LNCaP clone FGC (cell line): ENCODE measurements at regions not wholly inside any gene's neighbourhood (a gene's known extent, or its start where the extent isn't known, plus 50 kb on each side); places are given as distances from the start of the nearest gene placed in this dataset.
"Not testable (repeated sequence)": the region's sequence is repeated elsewhere in the genome, so short reads cannot be mapped to it uniquely, and the experiment has no call there.

Experiments
- DNase-seq: peaks from one replicate; pipeline ENCODE4 v3.0.0-alpha.2; 2011; ENCODE audit warnings: low read depth
- H3K4me3 ChIP-seq: 2 replicates; pipeline ENCODE4 v1.5.1; 2011; ENCODE audit warnings: mild to moderate bottlenecking, low read depth, low read length, control low read depth
- TF ChIP-seq, protein P1 (sequence below): IDR thresholded peaks from 2 replicates; pipeline ENCODE4 v1.5.1; 2012; ENCODE audit warnings: mild to moderate bottlenecking; ENCODE audit not compliant: control insufficient read depth, insufficient read depth; ENCODE audit errors: extremely low read depth

DNA sequence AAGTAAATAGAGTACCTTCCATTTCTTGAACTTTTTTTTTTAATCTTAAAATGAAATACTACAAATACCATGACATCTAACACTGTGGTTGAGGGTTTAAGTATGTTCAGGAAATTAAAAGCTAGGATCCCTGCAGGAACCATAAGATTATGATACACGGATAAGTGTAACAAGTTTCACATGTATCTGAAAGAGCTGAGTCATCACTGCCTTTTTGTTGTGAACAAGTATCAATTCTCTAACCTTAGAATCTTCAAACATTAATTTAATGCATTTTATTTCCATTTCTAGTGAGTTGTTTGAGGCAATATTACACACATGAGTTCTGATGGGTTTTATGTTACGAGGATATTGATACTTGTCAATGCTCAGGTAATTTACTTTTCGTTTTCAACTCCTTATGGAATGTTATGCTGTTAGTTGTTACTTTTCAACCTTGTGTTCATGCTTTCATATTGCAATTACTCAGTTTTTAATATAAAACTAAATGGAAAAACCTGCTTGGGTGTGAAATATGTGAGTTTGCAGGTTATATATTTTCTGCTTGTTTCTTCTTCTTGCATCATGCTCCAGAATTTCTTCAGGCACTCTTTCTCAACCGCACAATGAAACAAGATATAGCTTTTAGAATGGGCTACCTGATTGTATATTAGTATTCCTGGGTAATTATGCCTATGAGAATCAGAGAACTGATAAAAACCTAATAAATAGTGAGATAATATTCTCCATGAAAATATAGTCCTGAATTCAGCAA lies 361.3 kb upstream of the MTNR1B start:
- H3K4me3 ChIP-seq = no peak overlapping the region
- no peak for DNase-seq
- TF ChIP-seq, protein P1, sequence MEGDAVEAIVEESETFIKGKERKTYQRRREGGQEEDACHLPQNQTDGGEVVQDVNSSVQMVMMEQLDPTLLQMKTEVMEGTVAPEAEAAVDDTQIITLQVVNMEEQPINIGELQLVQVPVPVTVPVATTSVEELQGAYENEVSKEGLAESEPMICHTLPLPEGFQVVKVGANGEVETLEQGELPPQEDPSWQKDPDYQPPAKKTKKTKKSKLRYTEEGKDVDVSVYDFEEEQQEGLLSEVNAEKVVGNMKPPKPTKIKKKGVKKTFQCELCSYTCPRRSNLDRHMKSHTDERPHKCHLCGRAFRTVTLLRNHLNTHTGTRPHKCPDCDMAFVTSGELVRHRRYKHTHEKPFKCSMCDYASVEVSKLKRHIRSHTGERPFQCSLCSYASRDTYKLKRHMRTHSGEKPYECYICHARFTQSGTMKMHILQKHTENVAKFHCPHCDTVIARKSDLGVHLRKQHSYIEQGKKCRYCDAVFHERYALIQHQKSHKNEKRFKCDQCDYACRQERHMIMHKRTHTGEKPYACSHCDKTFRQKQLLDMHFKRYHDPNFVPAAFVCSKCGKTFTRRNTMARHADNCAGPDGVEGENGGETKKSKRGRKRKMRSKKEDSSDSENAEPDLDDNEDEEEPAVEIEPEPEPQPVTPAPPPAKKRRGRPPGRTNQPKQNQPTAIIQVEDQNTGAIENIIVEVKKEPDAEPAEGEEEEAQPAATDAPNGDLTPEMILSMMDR = no peak

DNA sequence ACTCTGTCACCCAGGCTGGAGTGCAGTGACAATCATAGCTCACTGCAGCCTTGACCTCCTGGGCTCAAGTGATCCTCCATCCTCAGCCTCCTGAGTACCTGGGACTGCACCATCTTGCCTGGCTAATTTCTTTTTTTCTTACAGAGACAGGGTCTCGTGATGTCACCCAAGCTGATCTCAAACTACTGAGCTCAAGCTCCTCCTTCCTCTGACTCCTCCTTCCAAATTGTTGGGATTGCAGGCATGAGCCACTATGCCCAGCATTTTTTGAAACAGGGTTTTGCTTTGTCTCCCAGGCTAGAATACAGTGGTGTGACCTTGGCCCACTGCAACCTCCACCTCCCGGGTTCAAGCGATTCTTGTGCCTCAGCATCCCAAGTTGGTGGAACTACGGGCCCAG lies 358.3 kb upstream of the MTNR1B start:
- TF ChIP-seq, protein P1 = no peak
- DNase-seq = no peak

GRCh38 chr11:92618020-92618419 lies 351.4 kb upstream of the MTNR1B start:
- not testable (repeated sequence) for DNase-seq, H3K4me3 ChIP-seq

More for the DNA sequence above, 358.3 kb upstream of the MTNR1B start:
- no peak overlapping the region for H3K4me3 ChIP-seq

DNA sequence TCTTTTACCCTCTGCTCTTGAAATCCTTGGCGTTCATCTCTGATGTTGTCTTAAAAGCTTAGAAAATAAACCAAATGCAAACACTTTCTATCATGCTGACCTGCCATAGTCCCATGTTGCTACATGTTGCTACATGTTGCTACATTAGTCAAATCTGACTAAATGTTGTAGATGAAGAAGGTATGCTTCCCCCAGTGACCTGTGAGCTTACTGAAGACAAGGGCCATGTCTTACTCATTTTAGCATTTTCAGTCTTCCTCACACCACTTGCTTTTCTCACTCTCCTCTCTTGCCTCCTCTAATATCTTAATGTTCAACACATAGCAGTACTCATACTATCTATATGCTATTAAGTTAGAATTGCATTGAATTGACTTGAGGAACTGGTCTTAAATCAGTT lies 346.4 kb upstream of the MTNR1B start:
- DNase-seq = no peak
- no peak overlapping the region for H3K4me3 ChIP-seq
- TF ChIP-seq, protein P1 = no peak

GRCh38 chr11:92625894-92626293 lies 343.6 kb upstream of the MTNR1B start:
- no peak overlapping the region for H3K4me3 ChIP-seq
- TF ChIP-seq, protein P1 = no peak
- no peak for DNase-seq

DNA sequence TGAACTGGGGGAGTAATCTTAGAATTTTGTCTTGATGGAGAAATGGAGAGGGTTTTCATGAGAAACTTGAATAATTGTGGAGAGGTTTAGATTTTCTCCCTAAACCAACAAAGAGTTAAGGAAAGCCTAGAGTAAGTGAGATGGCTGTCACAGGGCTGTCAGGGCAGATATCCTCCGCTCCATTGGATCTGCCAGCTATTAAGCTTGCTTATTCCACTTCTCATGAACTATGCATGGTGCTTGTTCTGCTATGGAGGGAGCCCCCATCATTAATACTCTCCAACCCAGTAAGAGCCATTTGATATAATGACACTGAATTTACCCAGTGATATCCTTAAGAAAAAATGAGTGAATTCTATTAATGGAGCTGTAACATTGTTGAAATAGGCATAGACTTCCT lies 342.8 kb upstream of the MTNR1B start:
- no peak overlapping the region for H3K4me3 ChIP-seq
- DNase-seq = no peak
- TF ChIP-seq, protein P1 = no peak

DNA sequence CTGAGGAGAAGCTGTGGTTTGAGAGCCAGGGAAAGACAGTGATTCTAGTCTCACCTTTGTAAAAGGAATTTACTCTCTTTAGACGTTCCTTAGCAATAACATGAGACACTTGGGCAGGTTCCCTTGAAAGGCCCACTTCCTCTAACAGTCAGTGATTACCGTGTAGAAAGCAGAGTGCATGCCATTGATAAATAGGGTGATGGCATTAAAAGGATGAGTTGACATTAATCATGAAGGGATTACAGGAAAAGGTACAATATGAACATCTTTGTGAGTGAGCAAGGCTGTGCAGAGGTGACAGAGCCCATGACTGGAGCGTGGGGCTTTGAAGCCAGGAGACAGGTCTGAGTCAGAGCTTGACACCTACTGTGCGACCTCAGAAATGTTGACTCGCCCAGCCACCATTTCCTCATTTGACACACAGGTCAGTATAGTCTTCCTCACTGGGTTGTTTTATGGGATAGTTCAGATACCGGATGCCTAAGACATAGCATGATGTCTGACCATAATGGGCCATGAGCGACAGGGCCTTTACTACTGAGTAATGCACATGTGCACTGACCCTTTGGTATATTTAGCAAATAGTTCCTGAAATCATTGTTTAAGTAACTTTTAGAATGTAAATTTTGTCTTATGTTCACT lies 341.7 kb upstream of the MTNR1B start:
- TF ChIP-seq, protein P1 = no peak
- H3K4me3 ChIP-seq = no peak overlapping the region
- DNase-seq = no peak
